ENCODE measurements at regions not wholly inside any gene's neighbourhood (a gene's known extent, or its start where the extent isn't known, plus 50 kb on each side); places are given as distances from the start of the nearest gene placed in this dataset.

GRCh38 chr4:100891808-100892207 is 374.0 kb upstream of the EMCN start:
- H3K4me2 ChIP-seq (ENCODE audit: insufficient read depth, low read length, poor library complexity, severe bottlenecking): no peak overlapping the region
- no peak overlapping the region for H2AFZ ChIP-seq (ENCODE audit: low read length)
- no peak overlapping the region for H4K91ac ChIP-seq (ENCODE audit: low read depth, low read length, poor library complexity)
- no peak overlapping the region for H3K4ac ChIP-seq (ENCODE audit: low read length)
- no peak overlapping the region for H2AK5ac ChIP-seq (ENCODE audit: low read depth, low read length)
- no peaks in the 10 kb centered on the region for H3K36me3 ChIP-seq (replicated peaks in 1 of 2; ENCODE audit: control insufficient read depth in 2 of 2, insufficient read depth in 2 of 2, low read length in 2 of 2)
- no peak overlapping the region for H4K8ac ChIP-seq (ENCODE audit: low read depth, low read length)
- H3K27ac ChIP-seq (replicated peaks; ENCODE audit: low read length): no peak overlapping the region
- no peaks in the 10 kb centered on the region for H3K27me3 ChIP-seq (ENCODE audit: control insufficient read depth in 3 of 3, insufficient read depth in 3 of 3, low read depth in 1 of 3, low read length in 3 of 3)
- H2BK120ac ChIP-seq (ENCODE audit: low read depth, low read length): no peak overlapping the region
- H2BK5ac ChIP-seq (ENCODE audit: low read length): no peak overlapping the region
- no peak overlapping the region for H3K18ac ChIP-seq (ENCODE audit: low read length)
- no peak overlapping the region for H3K14ac ChIP-seq (ENCODE audit: low read length)
- no peak overlapping the region for H2BK12ac ChIP-seq (ENCODE audit: low read length)
- no peaks in the 10 kb centered on the region for H3K4me1 ChIP-seq (ENCODE audit: control insufficient read depth in 2 of 2, insufficient read depth in 1 of 2, low read depth in 1 of 2, low read length in 2 of 2)
- no CpG with 5 or more reads among the region's 2 CpGs for WGBS, 2 donors (ENCODE audit: extremely low coverage in 2 of 2, insufficient read length in 2 of 2, insufficient replicate concordance in 1 of 2)
- H3K9me3 ChIP-seq (replicated peaks in 1 of 2; ENCODE audit: control insufficient read depth in 2 of 2, insufficient read depth in 1 of 2, low read depth in 1 of 2, low read length in 2 of 2): no peaks in the 10 kb centered on the region
- DNase-seq (ENCODE audit: low spot score): no peak
- no peak overlapping the region for H3K23ac ChIP-seq (ENCODE audit: low read depth, low read length, poor library complexity)
- H3K9ac ChIP-seq (ENCODE audit: low read depth, low read length, poor library complexity): no peak overlapping the region
- H3K79me1 ChIP-seq (ENCODE audit: low read depth, low read length): no peaks in the 10 kb centered on the region
- H3K4me3 ChIP-seq (ENCODE audit: low read length in 2 of 2): no peak overlapping the region
- no peak overlapping the region for H2BK15ac ChIP-seq (ENCODE audit: low read length)

DNA sequence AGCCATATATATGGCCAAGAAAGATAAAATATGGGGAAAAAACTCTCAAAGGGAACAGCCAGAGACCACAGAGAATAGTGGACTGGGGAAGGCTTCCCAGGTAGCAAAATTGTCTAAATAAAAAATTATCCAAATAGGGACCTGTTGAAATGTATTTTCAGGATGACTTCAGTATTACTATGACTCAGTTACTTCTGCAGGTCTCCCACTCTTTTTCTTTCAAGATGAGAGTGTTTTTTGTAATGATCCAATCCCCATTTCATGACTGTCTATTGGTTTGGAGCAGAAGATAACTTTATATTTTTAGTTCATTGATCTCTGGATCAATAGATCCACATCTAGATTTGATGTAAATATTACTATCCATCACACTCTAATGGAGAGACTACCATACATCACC is 372.1 kb upstream of the EMCN start:
- Histone ChIP-seq H3K9ac (ENCODE audit: low read depth, low read length, poor library complexity) (no peak overlapping the region), H2AK5ac (ENCODE audit: low read depth, low read length) (no peak overlapping the region), H3K14ac (ENCODE audit: low read length) (no peak overlapping the region), H2BK120ac (ENCODE audit: low read depth, low read length) (no peak overlapping the region), H4K91ac (ENCODE audit: low read depth, low read length, poor library complexity) (no peak overlapping the region), H2BK15ac (ENCODE audit: low read length) (no peak overlapping the region), H2BK5ac (ENCODE audit: low read length) (no peak overlapping the region), H3K4me1 (ENCODE audit: control insufficient read depth in 2 of 2, insufficient read depth in 1 of 2, low read depth in 1 of 2, low read length in 2 of 2) (no peaks in the 10 kb centered on the region), H3K23ac (ENCODE audit: low read depth, low read length, poor library complexity) (no peak overlapping the region), H2BK12ac (ENCODE audit: low read length) (no peak overlapping the region), H3K4ac (ENCODE audit: low read length) (no peak overlapping the region), H2AFZ (ENCODE audit: low read length) (no peak overlapping the region), H3K9me3 (replicated peaks in 1 of 2; ENCODE audit: control insufficient read depth in 2 of 2, insufficient read depth in 1 of 2, low read depth in 1 of 2, low read length in 2 of 2) (no peaks in the 10 kb centered on the region), H4K8ac (ENCODE audit: low read depth, low read length) (no peak overlapping the region), H3K18ac (ENCODE audit: low read length) (no peak overlapping the region), H3K4me3 (ENCODE audit: low read length in 2 of 2) (no peak overlapping the region), H3K79me1 (ENCODE audit: low read depth, low read length) (no peaks in the 10 kb centered on the region), H3K27me3 (ENCODE audit: control insufficient read depth in 3 of 3, insufficient read depth in 3 of 3, low read depth in 1 of 3, low read length in 3 of 3) (no peaks in the 10 kb centered on the region), H3K4me2 (ENCODE audit: insufficient read depth, low read length, poor library complexity, severe bottlenecking) (no peak overlapping the region), H3K27ac (replicated peaks; ENCODE audit: low read length) (no peak overlapping the region), H3K36me3 (replicated peaks in 1 of 2; ENCODE audit: control insufficient read depth in 2 of 2, insufficient read depth in 2 of 2, low read length in 2 of 2) (no peaks in the 10 kb centered on the region)
- no peak for DNase-seq (ENCODE audit: low spot score)

DNA sequence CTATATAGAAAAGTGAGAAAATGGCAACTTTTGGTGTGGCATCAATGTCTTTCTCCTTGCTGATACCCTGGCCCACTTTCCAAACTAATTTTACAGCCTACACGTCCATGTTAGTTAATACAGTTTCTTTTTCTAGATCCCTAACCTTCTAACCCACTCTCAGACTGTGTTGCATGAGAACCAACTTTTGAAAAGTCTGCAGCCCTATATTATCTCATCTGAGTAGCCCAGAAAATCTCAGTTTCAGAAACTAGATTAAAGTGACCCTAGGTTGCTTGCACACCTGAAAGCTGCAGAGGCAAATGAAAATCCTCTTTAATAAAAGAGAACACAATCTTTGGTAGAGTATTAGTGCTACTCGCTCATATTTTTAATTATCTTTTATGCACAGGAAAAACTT is 371.6 kb upstream of the EMCN start:
- H2AFZ ChIP-seq (ENCODE audit: low read length): no peak overlapping the region
- no peak overlapping the region for H3K9ac ChIP-seq (ENCODE audit: low read depth, low read length, poor library complexity)
- H3K27me3 ChIP-seq (ENCODE audit: control insufficient read depth in 3 of 3, insufficient read depth in 3 of 3, low read depth in 1 of 3, low read length in 3 of 3): no peaks in the 10 kb centered on the region
- H3K14ac ChIP-seq (ENCODE audit: low read length): no peak overlapping the region
- H3K4me1 ChIP-seq (ENCODE audit: control insufficient read depth in 2 of 2, insufficient read depth in 1 of 2, low read depth in 1 of 2, low read length in 2 of 2): no peaks in the 10 kb centered on the region
- no peak for DNase-seq (ENCODE audit: low spot score)
- H3K79me1 ChIP-seq (ENCODE audit: low read depth, low read length): no peaks in the 10 kb centered on the region
- H2AK5ac ChIP-seq (ENCODE audit: low read depth, low read length): no peak overlapping the region
- H3K18ac ChIP-seq (ENCODE audit: low read length): no peak overlapping the region
- WGBS, 2 donors (ENCODE audit: extremely low coverage in 2 of 2, insufficient read length in 2 of 2, insufficient replicate concordance in 1 of 2): no CpG with 5 or more reads among the region's 2 CpGs
- no peak overlapping the region for H2BK120ac ChIP-seq (ENCODE audit: low read depth, low read length)
- no peak overlapping the region for H3K23ac ChIP-seq (ENCODE audit: low read depth, low read length, poor library complexity)
- no peak overlapping the region for H3K27ac ChIP-seq (replicated peaks; ENCODE audit: low read length)
- H3K4ac ChIP-seq (ENCODE audit: low read length): no peak overlapping the region
- no peak overlapping the region for H2BK12ac ChIP-seq (ENCODE audit: low read length)
- no peak overlapping the region for H2BK5ac ChIP-seq (ENCODE audit: low read length)
- H3K9me3 ChIP-seq (replicated peaks in 1 of 2; ENCODE audit: control insufficient read depth in 2 of 2, insufficient read depth in 1 of 2, low read depth in 1 of 2, low read length in 2 of 2): no peaks in the 10 kb centered on the region
- no peak overlapping the region for H3K4me2 ChIP-seq (ENCODE audit: insufficient read depth, low read length, poor library complexity, severe bottlenecking)
- H3K4me3 ChIP-seq (ENCODE audit: low read length in 2 of 2): no peak overlapping the region
- no peak overlapping the region for H4K91ac ChIP-seq (ENCODE audit: low read depth, low read length, poor library complexity)
- no peak overlapping the region for H2BK15ac ChIP-seq (ENCODE audit: low read length)
- no peak overlapping the region for H4K8ac ChIP-seq (ENCODE audit: low read depth, low read length)
- no peaks in the 10 kb centered on the region for H3K36me3 ChIP-seq (replicated peaks in 1 of 2; ENCODE audit: control insufficient read depth in 2 of 2, insufficient read depth in 2 of 2, low read length in 2 of 2)

GRCh38 chr4:100882661-100883060 is 364.8 kb upstream of the EMCN start:
- Histone ChIP-seq H4K8ac (ENCODE audit: low read depth, low read length) (no peak overlapping the region), H4K91ac (ENCODE audit: low read depth, low read length, poor library complexity) (no peak overlapping the region)

More at GRCh38 chr4:100882661-100883060, 364.8 kb upstream of the EMCN start:
- H3K9me3 ChIP-seq (replicated peaks in 1 of 2; ENCODE audit: control insufficient read depth in 2 of 2, insufficient read depth in 1 of 2, low read depth in 1 of 2, low read length in 2 of 2): no peaks in the 10 kb centered on the region
- no peak overlapping the region for H3K4me3 ChIP-seq (ENCODE audit: low read length in 2 of 2)
- no peak overlapping the region for H2AFZ ChIP-seq (ENCODE audit: low read length)
- no peak overlapping the region for H2BK5ac ChIP-seq (ENCODE audit: low read length)
- no peak overlapping the region for H3K4me2 ChIP-seq (ENCODE audit: insufficient read depth, low read length, poor library complexity, severe bottlenecking)
- H3K4ac ChIP-seq (ENCODE audit: low read length): no peak overlapping the region
- no peak overlapping the region for H3K23ac ChIP-seq (ENCODE audit: low read depth, low read length, poor library complexity)
- H3K79me1 ChIP-seq (ENCODE audit: low read depth, low read length): no peaks in the 10 kb centered on the region
- no peak for DNase-seq (ENCODE audit: low spot score)
- no peak overlapping the region for H2BK15ac ChIP-seq (ENCODE audit: low read length)
- no peaks in the 10 kb centered on the region for H3K27me3 ChIP-seq (ENCODE audit: control insufficient read depth in 3 of 3, insufficient read depth in 3 of 3, low read depth in 1 of 3, low read length in 3 of 3)
- no peak overlapping the region for H2AK5ac ChIP-seq (ENCODE audit: low read depth, low read length)
- H3K36me3 ChIP-seq (replicated peaks in 1 of 2; ENCODE audit: control insufficient read depth in 2 of 2, insufficient read depth in 2 of 2, low read length in 2 of 2): no peaks in the 10 kb centered on the region
- H3K14ac ChIP-seq (ENCODE audit: low read length): no peak overlapping the region
- no peak overlapping the region for H3K27ac ChIP-seq (replicated peaks; ENCODE audit: low read length)
- H2BK12ac ChIP-seq (ENCODE audit: low read length): no peak overlapping the region
- no peaks in the 10 kb centered on the region for H3K4me1 ChIP-seq (ENCODE audit: control insufficient read depth in 2 of 2, insufficient read depth in 1 of 2, low read depth in 1 of 2, low read length in 2 of 2)
- no peak overlapping the region for H3K9ac ChIP-seq (ENCODE audit: low read depth, low read length, poor library complexity)
- no peak overlapping the region for H3K18ac ChIP-seq (ENCODE audit: low read length)
- H2BK120ac ChIP-seq (ENCODE audit: low read depth, low read length): no peak overlapping the region
